ENCODE measurements at regions not wholly inside any gene's neighbourhood (a gene's known extent, or its start where the extent isn't known, plus 50 kb on each side); places are given as distances from the start of the nearest gene placed in this dataset.

GRCh38 chr6:166733900-166734299 lies 106.8 kb upstream of the RPS6KA2 start:
- 36 to 91% (median 83%) methylated on average over 4 of the region's 4 CpGs for WGBS, 4 donors
- Histone ChIP-seq H3K27ac (no peak overlapping the region), H3K36me3 (no peaks in the 10 kb centered on the region), H3K9me3 (no peaks in the 10 kb centered on the region), H3K27me3 (no peaks in the 10 kb centered on the region), H3K4me3 (no peak overlapping the region), H3K4me1 (no peaks in the 10 kb centered on the region)
- DNase-seq (no peak), ATAC-seq (no peak)
- TF ChIP-seq POLR2A (IDR thresholded peaks at IDR 0.05) (no peak), CTCF (IDR thresholded peaks at IDR 0.05) (no peak)
- intact Hi-C loops (cut with DNase I) = no loop called here

- Histone ChIP-seq H3K4me1 (no peaks in the 10 kb centered on the region), H3K27me3 (no peaks in the 10 kb centered on the region), H3K9me3 (no peaks in the 10 kb centered on the region), H3K36me3 (no peaks in the 10 kb centered on the region), H3K27ac (no peak overlapping the region), H3K4me3 (no peak overlapping the region)
- TF ChIP-seq POLR2A (IDR thresholded peaks at IDR 0.05) (no peak), CTCF (IDR thresholded peaks at IDR 0.05) (no peak)
- intact Hi-C loops (cut with DNase I) = no loop called here
- 82 to 87% (median 84%) methylated on average over 5 of the region's 5 CpGs for WGBS, 4 donors
- no peak for ATAC-seq
- DNase-seq = no peak
Measured at GRCh38 chr6:166729658-166730057, 102.6 kb upstream of the RPS6KA2 start.

- no peak overlapping the region for H3K4me3 ChIP-seq
- no peaks in the 10 kb centered on the region for H3K4me1 ChIP-seq
- H3K27ac ChIP-seq = no peak overlapping the region
- ATAC-seq (peak in 1 of 4 donors; percentile 45), DNase-seq (no peak)
- 79 to 93% (median 81%) methylated on average over 4 to 7 of the region's 7 CpGs for WGBS, 4 donors
- intact Hi-C loops (cut with DNase I) = no loop called here
- no peaks in the 10 kb centered on the region for H3K36me3 ChIP-seq
- no peaks in the 10 kb centered on the region for H3K9me3 ChIP-seq
- H3K27me3 ChIP-seq = no peaks in the 10 kb centered on the region
- no peak for TF ChIP-seq CTCF (IDR thresholded peaks at IDR 0.05)
- TF ChIP-seq POLR2A (IDR thresholded peaks at IDR 0.05) = no peak
Measured at GRCh38 chr6:166728884-166729530, 102.0 kb upstream of the RPS6KA2 start.

GRCh38 chr6:166726201-166726600 lies 99.2 kb upstream of the RPS6KA2 start:
- WGBS, 4 donors = 74 to 76% (median 75%) methylated on average over 7 of the region's 7 CpGs
- H3K27me3 ChIP-seq = no peaks in the 10 kb centered on the region
- H3K36me3 ChIP-seq = no peaks in the 10 kb centered on the region
- DNase-seq (no peak), ATAC-seq (no peak)
- H3K4me1 ChIP-seq = no peaks in the 10 kb centered on the region
- no peak overlapping the region for H3K4me3 ChIP-seq
- H3K9me3 ChIP-seq = no peaks in the 10 kb centered on the region
- no peak for TF ChIP-seq POLR2A (IDR thresholded peaks at IDR 0.05)
- TF ChIP-seq CTCF (IDR thresholded peaks at IDR 0.05) = no peak
- intact Hi-C loops (cut with DNase I) = no loop called here
- no peak overlapping the region for H3K27ac ChIP-seq
